Right atrium auricular region (tissue), 2 donors: ENCODE measurements at regions not wholly inside any gene's neighbourhood (a gene's known extent, or its start where the extent isn't known, plus 50 kb on each side); places are given as distances from the start of the nearest gene placed in this dataset.

Experiments used
- DNase-seq: peaks from one replicate; pipeline ENCODE4 v3.0.0-alpha.2; 2019; ENCODE audit warnings: low spot score
- H3K27ac ChIP-seq, 2 donors: fragments of 200-600 bp; sonication (generic); 1 replicate in 1 of 2; 2 replicates in 1 of 2; pipeline ENCODE4 v1.5.1; 2016 to 2019
- H3K27me3 ChIP-seq, 2 donors: fragments of 200-600 bp; sonication (generic); one replicate each; pipeline versions ENCODE4 v1.5.1 to v1.6.0; 2017 to 2019
- H3K36me3 ChIP-seq: fragments of 200-600 bp; sonication (generic); one replicate; pipeline ENCODE4 v1.5.1; 2016
- H3K4me1 ChIP-seq, 2 donors: fragments of 200-600 bp; sonication (generic); one replicate each; pipeline versions ENCODE4 v1.5.1 to v1.6.0; 2017 to 2019
- H3K4me3 ChIP-seq, 2 donors: fragments of 200-600 bp; sonication (generic); 1 replicate in 1 of 2; 2 replicates in 1 of 2; pipeline ENCODE4 v1.5.1; 2017 to 2019; ENCODE audit warnings: mild to moderate bottlenecking in 1 of 2, moderate library complexity in 1 of 2
- H3K9me3 ChIP-seq, 2 donors: fragments of 200-600 bp; sonication (generic); one replicate each; pipeline ENCODE4 v1.5.1; 2019
- TF ChIP-seq, protein P1 (sequence below), 2 donors: fragments of 200-600 bp; sonication (generic); IDR thresholded peaks; one replicate each; pipeline ENCODE4 v1.5.1; 2019; ENCODE audit warnings: antibody characterized with exemption in 2 of 2

DNA sequence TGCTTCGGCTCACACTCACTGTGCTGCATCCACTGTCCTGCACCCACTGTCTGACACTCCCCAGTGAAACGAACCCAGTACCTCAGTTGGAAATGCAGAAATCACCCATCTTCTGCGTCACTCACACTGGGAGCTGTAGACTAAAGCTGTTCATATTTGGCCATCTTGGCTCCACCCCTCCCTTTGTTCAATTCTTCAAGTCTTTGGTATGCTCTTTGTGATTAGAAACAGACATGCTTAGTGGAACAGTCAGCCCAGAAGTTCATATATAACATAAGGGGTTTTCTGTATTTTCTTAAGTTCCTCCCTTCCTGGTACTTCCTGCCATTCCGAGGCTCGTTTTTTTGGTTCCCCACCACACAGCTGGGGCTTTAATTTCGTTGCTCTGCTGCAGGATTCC is 398.5 kb upstream of the DYNLRB2 start:
- H3K4me1 ChIP-seq: no peaks in the 10 kb centered on the region
- H3K27me3 ChIP-seq: no peaks in the 10 kb centered on the region
- H3K4me3 ChIP-seq: no peak overlapping the region
- TF ChIP-seq, protein P1, sequence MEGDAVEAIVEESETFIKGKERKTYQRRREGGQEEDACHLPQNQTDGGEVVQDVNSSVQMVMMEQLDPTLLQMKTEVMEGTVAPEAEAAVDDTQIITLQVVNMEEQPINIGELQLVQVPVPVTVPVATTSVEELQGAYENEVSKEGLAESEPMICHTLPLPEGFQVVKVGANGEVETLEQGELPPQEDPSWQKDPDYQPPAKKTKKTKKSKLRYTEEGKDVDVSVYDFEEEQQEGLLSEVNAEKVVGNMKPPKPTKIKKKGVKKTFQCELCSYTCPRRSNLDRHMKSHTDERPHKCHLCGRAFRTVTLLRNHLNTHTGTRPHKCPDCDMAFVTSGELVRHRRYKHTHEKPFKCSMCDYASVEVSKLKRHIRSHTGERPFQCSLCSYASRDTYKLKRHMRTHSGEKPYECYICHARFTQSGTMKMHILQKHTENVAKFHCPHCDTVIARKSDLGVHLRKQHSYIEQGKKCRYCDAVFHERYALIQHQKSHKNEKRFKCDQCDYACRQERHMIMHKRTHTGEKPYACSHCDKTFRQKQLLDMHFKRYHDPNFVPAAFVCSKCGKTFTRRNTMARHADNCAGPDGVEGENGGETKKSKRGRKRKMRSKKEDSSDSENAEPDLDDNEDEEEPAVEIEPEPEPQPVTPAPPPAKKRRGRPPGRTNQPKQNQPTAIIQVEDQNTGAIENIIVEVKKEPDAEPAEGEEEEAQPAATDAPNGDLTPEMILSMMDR (IDR thresholded peaks at IDR 0.05): no peak
- H3K27ac ChIP-seq: no peak overlapping the region
- H3K36me3 ChIP-seq: no peaks in the 10 kb centered on the region
- H3K9me3 ChIP-seq: no peaks in the 10 kb centered on the region
- no peak for DNase-seq

DNA sequence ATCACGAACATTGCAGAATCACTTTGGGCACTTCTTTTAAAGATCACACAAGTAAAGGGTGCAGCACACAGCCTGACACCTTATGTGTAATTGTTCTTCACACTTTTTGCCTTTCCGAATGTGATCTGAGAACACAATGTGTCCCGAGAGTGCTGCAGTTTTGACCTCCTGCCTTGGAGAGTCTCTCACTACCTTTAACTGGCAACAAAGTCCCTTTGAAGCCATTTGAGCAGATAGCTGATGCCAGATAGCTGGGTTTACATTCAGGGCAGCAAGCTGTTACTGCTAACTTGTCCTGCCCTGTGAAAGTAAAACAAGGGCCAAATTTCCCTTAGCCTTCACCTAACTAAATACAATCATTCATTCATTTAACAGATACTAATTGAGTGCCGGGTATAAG is 411.0 kb upstream of the DYNLRB2 start:
- Histone ChIP-seq H3K36me3 (no peaks in the 10 kb centered on the region), H3K27me3 (no peaks in the 10 kb centered on the region), H3K4me3 (no peak overlapping the region), H3K4me1 (no peaks in the 10 kb centered on the region), H3K27ac (no peak overlapping the region), H3K9me3 (no peaks in the 10 kb centered on the region)
- TF ChIP-seq, protein P1 (IDR thresholded peaks at IDR 0.05): no peak
- no peak for DNase-seq

DNA sequence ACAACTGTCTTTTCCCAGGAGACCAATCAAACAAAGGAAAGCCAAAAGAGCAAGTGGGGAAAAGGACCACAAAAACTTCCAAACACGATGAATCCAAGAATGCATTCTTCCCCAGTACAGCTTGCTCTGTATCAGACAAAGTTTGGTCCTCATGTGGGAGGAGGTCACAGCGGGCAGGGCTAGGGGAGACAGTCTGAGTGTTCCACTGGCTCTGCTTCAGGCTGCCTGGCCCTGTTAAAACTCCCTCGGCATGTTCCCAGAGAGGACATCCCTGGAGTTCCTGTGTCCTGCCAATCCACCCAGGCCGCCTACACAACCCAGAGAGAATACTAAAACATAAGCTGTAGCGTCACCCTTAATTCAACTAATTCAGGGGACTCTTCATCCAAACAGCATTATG is 415.1 kb upstream of the DYNLRB2 start:
- Histone ChIP-seq H3K4me1 (no peaks in the 10 kb centered on the region), H3K4me3 (no peak overlapping the region), H3K9me3 (no peaks in the 10 kb centered on the region), H3K27ac (no peak overlapping the region), H3K36me3 (no peaks in the 10 kb centered on the region), H3K27me3 (no peaks in the 10 kb centered on the region)
- TF ChIP-seq, protein P1 (IDR thresholded peaks at IDR 0.05): no peak
- DNase-seq: peak; percentile 60

DNA sequence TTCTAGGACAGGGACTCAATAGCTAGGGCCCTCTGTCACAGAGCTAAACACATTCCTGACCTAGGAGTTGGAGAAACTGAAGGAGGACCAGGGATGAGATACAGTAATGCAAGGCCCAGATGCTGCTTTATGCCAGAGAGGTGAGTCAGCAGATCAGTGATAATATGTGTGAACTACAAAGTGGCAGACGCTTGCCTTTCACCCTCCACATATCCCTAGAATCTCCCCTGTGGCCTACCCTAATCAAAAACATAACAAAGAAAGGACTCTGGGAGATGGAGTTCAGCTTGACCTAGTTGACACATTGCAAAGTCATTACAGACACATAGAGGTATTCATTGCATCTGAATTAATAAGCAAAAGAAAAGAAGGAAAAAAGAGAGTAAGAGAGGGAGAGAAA is 417.6 kb upstream of the DYNLRB2 start:
- Histone ChIP-seq H3K4me3 (no peak overlapping the region), H3K9me3 (no peaks in the 10 kb centered on the region), H3K36me3 (no peaks in the 10 kb centered on the region), H3K4me1 (no peaks in the 10 kb centered on the region), H3K27ac (no peak overlapping the region), H3K27me3 (no peaks in the 10 kb centered on the region)
- TF ChIP-seq, protein P1 (IDR thresholded peaks at IDR 0.05): no peak
- no peak for DNase-seq

DNA sequence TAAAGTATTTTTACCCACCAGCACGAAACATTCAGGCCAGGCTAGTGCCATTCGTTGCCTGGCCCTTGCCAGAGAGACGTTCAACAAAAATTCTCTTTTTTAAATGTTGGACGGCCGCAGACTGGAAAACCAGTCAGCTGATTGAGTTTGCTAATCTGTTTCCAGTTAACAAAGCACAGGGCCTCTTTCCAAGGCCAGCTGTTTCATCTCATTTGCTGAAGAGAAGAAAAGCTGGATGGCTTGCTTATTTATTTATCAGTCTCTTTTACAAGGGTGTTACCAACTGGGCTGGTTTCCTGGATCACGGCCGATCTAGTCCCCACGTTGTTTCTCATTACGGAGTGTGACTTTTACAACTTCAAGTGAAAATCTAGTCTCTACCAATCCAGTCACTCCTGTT is 418.7 kb upstream of the DYNLRB2 start:
- Histone ChIP-seq H3K9me3 (no peaks in the 10 kb centered on the region), H3K4me1 (no peaks in the 10 kb centered on the region), H3K4me3 (no peak overlapping the region), H3K27ac (no peak overlapping the region), H3K27me3 (no peaks in the 10 kb centered on the region), H3K36me3 (no peaks in the 10 kb centered on the region)
- DNase-seq: peak; percentile 61
- TF ChIP-seq, protein P1 (IDR thresholded peaks at IDR 0.05): no peak

DNA sequence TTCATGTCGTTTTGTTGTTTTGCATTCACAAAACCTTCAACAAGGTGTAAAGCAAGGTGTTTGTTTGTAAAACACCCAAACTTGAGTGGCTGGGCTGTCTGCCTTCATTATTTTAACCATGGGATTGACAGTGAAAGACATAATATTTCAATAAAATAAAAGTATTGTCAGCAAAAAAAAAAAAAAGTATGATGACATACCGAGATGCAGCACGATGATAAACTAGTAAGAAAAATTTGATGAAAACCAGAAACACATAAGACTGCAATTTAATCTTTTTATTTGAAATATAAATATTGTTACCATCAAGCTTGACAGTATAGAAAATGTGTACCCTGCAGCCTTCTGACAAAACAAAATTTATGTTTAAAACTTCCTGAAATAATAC is 419.3 kb upstream of the DYNLRB2 start:
- DNase-seq: no peak
- H3K27ac ChIP-seq: no peak overlapping the region
- TF ChIP-seq, protein P1 (IDR thresholded peaks at IDR 0.05): no peak
- H3K36me3 ChIP-seq: no peaks in the 10 kb centered on the region
- H3K9me3 ChIP-seq: no peaks in the 10 kb centered on the region
- no peak overlapping the region for H3K4me3 ChIP-seq
- H3K4me1 ChIP-seq: no peaks in the 10 kb centered on the region
- H3K27me3 ChIP-seq: no peaks in the 10 kb centered on the region
